HG02852 (cell line): ENCODE measurements at regions not wholly inside any gene's neighbourhood (a gene's known extent, or its start where the extent isn't known, plus 50 kb on each side); places are given as distances from the start of the nearest gene placed in this dataset.

Experiments used
- ATAC-seq: cut with Tn5 transposase; IDR thresholded peaks from one replicate; pipeline ENCODE4 v1.9.1; 2021; ENCODE audit warnings: mild to moderate bottlenecking, moderate library complexity; ENCODE audit not compliant: unreplicated experiment

DNA sequence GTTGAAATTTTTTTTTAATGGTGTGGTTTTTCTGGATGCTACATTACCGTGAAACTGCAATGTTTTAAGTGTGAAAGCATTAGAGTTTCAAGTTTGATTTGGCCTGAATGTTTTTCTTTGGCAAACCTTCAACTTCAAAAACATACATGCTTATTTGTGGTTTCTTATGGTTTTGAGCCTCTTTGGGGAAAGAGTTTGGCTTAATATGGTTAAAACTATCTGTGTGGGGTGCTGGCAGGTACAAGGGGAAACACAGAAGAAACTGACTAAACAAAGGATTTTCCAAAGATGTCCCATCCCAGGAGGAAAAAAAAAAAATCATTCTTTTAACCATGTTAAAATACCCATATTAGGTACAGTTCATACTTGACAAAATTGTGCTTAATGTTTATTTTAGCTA lies 121.1 kb downstream of the HGF start:
- ATAC-seq = no peak

DNA sequence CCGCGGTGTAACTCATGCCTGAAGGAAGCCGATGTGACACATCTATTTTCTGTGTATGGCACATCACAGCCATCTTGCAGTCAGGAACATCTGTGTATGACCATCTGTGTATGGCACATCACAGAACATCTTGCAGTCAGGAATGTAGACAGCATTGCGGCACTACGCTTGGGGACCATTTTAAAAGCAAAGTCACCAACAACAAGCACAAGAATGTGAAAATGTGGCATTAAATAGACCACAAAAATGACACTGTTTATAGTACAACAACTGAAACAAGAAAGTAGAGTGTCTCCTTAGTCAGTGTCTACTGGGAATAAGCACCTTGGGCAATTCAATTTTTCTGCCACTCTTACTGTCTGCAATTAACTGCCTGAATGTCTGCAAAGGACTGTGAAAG lies 124.4 kb downstream of the HGF start:
- no peak for ATAC-seq

DNA sequence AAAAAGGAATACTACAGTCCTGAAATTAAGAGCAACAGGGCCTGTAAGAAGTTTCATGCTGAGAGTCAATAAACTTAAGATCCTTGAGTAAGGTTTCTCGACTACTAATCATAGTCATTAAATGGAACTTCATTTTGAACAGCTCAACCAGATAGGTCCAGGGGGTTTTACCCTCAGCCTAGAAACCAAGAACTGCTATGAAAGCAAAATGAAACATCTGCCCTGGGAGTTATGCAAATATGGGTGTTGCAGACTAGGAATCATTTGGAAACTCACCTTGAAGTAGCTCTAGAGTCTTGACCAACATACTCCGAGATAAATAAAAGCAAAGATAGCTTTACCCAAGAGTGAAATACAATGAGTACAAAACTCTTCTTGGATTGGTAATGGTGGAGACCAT lies 128.0 kb downstream of the HGF start:
- peak; percentile 73 for ATAC-seq

DNA sequence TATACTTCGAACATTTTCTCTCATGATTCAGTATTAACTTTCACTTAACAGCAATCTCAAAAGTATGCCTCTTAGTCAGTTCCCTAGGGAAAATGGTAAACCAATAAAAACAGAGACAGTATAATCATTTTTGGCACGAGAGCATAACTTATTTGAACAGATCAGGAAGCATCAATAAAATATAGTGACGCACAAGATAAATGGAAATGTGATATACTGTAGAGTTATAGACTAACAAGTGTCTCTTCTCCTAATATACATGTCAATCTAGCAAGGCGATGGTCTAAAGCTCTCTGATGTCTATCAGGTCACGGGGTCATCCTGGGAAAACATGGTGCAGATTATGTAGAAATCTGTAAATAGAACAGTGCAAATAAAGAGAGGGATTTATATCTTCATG lies 131.6 kb downstream of the HGF start:
- no peak for ATAC-seq

DNA sequence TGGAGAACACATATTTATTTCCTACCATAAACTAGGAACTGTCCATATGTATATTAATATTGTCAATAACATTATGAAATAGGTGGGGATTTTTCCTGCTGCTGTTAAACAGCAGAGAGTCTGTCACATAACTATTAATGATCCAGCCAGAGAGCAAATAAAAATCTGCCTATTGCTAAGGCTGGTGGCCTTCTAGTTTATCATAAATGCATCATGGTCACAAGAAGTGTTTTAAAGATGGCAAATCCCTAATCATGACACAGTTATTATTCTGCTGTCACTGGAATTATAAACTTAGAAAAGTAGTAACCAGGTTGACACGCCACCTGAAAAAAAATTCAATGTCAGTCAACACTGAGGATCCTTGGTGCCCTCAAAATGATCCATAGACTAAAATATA lies 132.3 kb downstream of the HGF start:
- ATAC-seq = no peak

DNA sequence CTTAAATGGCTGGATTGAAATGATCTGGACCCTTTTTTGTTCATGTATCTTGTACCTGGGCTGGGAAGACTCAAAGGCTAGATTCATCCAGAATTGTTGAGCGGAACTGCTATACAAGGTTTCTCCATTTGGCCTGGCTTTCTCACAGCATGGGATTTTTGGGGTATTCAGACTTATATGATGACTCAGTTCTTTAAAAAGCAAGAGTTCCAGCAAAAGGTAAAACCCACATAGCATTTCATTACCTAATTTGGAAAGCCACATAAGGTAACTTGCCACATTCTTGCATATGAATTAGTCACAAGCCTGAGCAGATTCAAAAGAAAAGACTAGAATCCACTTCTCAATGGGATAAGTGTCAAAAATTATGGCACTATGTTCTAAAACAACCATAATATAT lies 137.4 kb downstream of the HGF start:
- no peak for ATAC-seq

DNA sequence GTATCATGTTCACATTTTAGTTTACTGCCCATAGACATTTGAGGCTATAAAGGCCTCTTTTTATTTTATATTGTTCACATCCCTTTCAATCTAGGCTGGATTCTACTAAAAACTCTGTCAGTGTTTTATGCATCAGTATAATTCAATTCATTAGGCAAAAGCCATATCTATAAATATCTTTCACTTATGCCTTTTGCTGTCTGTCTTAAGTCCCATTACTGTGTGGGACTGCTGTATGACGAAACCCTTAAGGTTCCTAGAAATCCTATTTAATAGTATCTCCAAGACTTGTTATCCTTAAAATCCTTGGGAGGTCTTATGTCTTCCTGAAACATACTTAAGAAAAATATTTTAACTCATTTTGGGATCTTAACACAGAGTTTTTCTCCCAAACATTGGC lies 139.2 kb downstream of the HGF start:
- ATAC-seq = no peak

DNA sequence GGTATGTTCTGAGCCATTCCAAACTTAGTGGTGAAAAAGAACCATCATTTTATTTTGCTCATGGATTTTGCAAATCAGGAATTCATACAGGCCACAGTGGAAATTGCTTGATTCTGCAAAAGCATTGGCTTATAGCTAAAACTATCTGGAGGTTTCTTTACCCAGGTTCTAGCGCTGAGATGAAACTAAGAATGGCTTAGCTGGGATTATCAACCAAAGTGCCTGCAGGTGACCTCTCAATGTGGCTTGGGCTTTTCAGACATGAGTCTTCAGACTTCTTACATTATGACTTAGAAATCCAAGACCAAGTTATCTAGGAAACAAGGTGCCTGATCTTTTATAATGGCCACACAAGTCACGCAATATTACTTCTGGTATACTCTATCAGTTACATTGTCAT lies 140.1 kb downstream of the HGF start:
- no peak for ATAC-seq

DNA sequence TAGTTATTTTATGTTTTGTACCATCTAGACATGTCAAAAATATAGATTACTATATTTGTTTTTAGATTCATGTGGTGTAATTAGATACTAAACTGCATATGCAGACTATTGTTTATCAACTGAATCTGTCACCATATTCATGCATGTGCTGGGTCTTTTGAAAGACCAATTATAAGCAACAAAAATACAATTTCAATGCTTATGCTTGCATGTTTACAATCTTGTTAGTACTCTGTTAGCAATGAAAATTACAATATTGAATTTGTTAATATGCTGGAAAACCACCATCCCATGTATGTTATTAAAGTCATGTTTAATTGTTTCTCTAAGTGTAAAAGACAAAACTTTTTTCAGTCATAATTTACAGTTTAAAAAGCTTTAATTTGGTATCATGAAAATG lies 140.9 kb downstream of the HGF start:
- no peak for ATAC-seq

DNA sequence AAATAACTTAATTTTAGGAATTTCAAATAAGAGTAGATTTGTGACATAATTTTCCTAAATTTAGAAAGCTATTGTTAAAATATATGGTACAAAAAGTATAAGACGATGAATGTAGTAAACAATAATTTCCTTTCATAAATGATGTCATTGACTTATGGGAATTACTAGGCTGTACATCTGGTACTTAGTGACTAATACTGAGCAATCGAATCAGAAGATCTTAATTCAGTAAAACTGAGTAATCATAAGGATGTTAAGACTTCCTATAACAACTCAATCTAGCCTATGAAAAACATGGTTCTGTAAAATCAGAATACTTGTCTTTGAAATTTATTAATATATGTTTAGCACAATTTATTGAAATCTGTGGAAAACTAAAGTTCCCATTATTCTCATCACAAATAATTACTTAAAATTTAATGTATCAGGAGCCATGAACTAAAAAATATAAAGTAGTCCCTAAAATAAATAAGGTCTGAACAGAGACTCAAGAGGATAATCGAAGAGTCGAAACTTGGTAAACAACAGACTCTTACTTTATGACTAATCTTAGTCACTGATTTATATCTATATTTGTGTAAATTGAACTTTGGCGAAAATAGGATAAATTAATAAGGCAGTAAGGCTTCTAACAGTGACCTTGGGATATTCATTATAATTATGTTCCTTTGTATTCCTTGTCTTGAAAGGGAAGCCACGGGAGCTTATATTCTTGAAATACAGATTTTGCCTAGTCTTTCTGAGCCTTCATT lies 142.1 kb downstream of the HGF start:
- no peak for ATAC-seq

DNA sequence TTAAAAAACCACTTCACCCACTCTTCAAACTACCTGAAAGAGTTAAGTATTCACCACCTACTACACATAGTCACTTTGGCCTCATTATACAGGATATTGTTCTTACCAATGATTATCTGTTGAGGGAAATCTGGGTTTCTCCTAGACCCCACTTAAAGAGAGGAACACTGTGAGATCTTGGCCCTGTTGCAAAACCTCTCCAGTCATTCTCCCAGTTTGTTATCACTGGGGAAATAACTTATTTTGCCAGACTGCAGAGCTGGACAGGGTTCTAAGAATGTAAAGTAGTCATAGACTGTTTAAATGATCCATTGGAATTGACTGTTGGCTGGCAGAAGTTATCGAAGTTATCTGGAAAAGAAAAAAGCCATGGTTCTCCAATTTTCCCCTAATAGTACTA lies 143.8 kb downstream of the HGF start:
- ATAC-seq = no peak

DNA sequence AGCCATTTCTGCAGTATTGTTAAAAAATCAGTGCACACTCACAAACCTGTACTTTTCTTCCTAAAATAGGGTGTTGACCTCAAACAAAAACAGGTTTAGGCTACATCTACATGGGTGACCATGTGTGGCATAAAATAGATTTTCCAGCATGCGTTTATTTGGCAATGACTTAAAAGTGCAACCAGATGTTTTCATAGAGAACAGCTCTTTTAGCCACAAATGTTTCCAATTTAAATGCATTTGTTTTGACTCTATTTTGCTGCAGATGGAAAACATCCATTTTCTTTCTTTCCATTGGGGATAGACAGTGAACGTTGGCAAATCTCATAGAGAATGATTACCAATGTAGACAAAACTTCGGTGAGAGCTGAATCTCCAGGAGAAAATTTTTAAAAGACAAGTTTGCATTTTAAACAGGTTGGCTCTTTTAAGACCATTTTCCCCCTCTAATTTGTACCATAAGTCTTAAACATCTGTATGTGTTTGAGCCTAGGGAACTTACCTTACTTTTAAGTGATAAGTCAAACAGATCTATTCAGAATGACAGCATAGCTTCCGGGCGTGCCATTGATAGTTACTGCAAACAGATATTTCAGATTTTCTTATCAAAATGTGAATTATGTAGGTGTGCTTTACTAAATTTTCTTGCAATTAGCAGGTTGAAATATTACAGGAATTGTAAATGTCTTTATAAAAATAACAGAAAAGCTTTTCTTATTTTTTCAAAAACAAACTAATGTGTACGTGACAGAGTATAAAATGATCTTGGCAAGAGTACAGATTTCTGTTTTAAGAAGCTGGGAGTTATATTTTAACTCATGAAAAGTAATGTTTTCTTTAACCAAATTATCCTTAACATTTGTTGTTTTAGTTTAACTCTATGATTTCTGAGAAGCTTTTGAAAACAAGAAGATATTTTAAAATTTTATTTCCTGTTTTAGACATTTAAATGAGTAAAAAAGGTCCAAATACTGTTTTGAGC lies 144.9 kb downstream of the HGF start:
- ATAC-seq = no peak

DNA sequence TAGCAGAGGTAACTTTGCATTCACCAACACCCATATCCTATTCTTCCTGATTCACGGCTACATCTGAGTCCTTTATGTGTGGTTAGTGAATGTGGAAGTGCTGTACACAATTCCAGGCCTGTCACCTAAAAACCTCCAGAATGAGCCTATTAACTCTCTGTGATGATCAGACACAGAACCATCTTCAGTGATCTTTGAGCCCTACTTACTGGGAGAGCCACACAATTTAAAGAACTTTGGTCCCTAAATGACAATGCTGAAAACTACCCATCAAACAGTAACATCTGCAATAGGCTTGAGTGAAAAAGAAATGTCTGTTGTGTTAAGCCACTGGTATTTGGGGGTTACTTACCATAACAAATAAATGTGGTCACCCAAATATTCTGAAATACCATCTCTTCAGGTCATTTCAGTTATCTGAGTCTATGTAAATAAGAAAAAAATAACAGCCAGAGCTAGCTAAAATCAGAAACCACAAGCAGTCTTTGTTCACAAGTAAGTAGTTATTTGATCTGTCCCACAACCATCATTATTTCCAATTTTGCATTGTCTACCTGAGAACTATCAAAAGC lies 145.7 kb downstream of the HGF start:
- ATAC-seq = no peak

DNA sequence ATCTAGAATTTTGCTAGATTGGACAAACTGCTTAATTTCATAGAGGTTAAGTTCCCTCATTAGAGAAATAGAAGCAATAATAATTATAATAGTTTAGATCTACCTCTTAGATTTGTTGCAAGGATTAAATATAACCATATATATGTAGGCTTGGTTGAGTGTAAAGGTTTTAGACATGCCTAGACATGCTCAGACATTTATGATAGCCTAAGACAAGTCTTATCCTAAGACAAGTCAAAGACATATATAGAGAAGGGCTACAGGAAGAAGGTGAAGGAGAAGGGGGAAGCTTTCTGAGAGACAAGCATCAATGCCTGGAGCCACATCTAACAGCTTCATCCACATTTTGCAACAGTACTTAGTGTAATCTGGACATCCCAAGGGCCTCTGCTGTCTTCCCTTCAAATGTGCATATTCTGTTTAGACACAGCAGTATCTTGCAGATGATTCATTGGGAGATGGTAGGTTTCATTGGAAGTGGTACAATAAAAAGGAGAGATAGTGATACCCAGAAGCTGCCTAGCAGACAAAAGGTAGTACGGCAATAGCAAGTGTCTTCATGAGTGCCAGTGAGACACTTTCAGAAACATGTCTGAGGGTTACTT lies 146.5 kb downstream of the HGF start:
- no peak for ATAC-seq

DNA sequence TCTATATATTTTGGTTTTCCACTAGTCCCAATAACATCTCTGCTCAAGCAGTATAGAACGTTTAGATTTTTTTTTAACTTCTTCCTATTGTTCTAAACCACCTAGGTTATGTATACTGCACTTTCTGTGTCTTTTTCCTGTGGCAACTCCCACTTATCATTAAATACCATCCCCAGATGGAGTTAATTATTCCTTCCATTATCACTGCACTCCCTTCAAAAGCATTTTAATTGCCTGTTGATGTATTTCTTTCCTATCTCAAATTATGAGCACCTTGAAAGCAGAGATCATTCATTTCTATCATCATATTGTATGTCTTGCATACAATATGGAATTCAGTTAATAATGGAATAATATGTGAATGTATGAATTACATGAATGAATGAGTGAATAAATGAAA lies 148.0 kb downstream of the HGF start:
- no peak for ATAC-seq

DNA sequence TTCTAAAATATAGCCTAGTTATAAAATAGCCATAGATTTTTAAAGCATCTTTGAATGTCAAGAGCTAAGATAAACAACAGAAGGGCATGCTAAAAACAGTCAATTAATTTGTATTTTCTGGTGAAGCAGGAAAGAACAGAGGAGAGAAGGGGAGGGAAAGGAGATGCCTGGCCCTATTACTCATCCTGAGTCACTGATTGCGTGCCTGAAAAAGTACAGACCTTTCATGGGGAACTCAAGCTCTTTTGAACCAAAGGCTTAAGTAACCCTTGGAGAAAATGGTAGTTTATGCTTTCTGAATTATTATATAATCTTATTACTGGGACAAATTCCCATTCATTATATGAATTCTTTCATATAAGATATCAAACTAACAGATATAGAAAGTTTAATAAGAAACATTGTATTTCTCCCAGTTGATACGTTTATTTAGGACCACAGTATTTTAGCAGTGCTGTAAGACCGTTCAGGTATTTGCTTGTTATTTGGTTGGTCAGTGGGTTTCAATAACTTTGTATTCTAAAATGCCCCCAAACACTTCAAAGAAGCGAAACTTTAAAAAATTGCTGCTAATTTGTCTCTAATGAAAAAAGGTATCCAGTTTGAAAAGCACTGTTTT lies 151.3 kb downstream of the HGF start:
- no peak for ATAC-seq

DNA sequence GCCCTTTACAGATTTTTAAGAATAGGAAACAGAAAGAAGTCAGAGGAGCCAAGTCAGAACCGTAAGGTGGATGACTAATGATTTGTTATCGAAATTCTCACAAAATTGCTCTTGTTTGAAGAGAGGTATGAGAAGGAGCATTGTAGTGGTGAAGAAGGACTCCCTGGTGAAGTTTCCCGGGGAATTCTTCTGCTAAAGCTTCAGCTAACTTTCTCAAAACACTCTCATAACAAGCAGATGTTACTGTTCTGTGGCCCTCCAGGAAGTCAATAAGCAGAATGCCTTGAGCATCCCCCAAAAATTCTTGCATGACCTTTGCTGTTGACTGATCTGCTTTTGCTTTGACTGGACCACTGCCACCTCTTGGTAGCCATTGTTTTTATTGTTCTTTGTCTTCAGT lies 152.9 kb downstream of the HGF start:
- ATAC-seq = peak; percentile 73

DNA sequence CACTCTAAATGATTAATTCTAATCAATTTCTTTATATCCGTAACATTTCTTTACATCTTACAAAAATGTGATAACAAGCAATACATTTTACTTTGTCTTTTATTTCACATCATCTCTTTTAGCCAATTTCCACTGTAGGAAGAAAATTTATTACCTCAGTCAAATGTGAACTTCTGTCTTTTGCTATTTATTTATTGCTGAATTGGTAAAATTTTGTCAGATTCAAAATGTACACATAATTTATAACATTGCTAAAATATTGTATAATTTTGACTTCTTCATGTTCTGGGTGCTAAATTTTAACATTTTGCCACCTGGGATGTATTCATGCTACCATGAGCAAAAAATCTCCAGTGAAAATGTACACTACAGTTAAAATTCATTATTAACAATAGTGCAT lies 158.0 kb downstream of the HGF start:
- ATAC-seq = no peak

DNA sequence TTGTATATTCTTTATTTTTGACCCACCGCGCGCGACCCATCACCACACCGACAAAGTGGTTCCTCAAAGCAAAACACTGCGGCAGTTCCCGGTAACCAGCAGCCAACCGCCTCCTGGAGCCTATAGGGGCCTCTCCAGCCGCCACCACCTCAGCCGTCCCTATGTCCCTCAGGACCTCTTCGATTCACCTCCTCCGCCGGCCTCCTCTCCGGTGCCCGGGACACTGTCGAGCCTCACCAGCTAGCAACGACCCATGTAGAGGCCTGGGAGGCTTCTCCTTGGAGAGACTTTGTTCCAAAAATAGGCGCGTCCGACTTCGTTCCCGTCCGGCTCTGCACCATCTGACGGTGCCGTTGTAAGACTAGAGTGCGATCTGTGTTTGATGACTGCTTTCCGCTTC lies 158.8 kb downstream of the HGF start:
- no peak for ATAC-seq

DNA sequence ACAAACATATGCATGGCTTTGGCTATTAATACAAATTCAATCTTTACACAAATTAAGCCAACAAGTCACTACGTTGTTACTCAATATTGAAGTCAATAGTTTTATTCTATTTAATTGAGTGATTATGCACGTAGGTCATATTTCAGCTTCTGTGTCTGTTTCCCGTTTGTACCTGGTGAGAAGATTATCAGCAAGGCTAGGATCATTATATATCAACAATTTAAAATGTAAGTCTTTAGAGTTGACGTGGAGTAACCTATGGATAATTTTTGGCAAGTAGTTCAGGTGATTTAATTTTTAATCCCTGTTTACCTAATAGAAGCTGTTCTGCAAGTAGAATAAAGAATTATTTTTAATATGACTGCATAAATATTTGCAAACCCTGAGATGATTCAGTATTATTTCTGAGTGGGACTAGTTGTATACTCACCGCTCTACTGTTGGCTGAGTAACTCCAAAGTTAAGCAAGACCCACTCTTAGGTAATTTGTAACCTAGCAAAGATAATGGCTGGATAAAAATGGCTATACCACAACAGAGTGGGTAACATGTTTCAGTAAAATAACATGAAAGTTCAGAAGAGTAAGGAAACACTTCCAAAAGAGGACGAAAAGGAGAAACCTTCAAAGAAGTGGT lies 161.0 kb downstream of the HGF start:
- ATAC-seq = no peak

DNA sequence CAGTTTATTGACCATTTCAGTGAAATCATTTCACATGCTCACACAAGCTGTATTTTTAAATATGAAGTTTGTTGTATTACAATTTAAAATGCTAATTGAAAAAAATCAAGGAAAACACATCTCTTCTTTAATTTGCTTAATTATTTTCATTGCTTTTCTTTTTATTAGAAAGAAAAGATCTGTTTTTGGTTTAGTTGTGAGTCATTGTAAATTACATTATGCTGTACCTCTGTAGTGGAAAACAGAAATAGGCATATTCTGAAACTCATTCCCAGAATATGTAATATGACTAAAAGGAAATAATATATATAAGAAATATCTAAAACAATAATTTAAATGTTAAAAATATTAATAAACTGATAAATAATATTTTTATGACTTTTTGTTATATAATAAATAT lies 161.9 kb downstream of the HGF start:
- ATAC-seq = no peak
